ENCODE measurements at regions not wholly inside any gene's neighbourhood (a gene's known extent, or its start where the extent isn't known, plus 50 kb on each side); places are given as distances from the start of the nearest gene placed in this dataset.

DNA sequence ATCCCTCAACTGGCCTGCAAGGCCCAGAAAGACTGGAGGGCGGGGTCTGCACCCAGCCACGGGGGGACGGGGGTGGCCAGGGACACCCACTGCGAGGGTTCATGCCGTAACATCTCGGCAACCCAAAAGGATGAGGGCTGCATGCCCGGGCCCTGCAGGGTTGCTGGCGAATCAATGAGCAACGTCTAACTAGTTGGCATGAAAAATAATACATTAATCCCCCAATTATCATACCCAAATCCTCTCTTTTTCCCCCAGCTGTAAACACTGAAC lies 232.2 kb downstream of the TUBA3C start:
- Histone ChIP-seq H3K36me3 (no peaks in the 10 kb centered on the region), H3K27me3 (no peaks in the 10 kb centered on the region), H3K27ac (no peak overlapping the region), H3K9me3 (no peaks in the 10 kb centered on the region), H3K4me3 (no peak overlapping the region), H3K4me1 (no peaks in the 10 kb centered on the region)
- WGBS, 2 donors = 54 to 70% methylated on average over 6 to 9 of the region's 9 CpGs
- DNase-seq (no peak), ATAC-seq (ENCODE audit: low FRiP score in 2 of 2) (no peak)
- TF ChIP-seq, protein P1, sequence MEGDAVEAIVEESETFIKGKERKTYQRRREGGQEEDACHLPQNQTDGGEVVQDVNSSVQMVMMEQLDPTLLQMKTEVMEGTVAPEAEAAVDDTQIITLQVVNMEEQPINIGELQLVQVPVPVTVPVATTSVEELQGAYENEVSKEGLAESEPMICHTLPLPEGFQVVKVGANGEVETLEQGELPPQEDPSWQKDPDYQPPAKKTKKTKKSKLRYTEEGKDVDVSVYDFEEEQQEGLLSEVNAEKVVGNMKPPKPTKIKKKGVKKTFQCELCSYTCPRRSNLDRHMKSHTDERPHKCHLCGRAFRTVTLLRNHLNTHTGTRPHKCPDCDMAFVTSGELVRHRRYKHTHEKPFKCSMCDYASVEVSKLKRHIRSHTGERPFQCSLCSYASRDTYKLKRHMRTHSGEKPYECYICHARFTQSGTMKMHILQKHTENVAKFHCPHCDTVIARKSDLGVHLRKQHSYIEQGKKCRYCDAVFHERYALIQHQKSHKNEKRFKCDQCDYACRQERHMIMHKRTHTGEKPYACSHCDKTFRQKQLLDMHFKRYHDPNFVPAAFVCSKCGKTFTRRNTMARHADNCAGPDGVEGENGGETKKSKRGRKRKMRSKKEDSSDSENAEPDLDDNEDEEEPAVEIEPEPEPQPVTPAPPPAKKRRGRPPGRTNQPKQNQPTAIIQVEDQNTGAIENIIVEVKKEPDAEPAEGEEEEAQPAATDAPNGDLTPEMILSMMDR (IDR thresholded peaks at IDR 0.05) = no peak
- TF ChIP-seq POLR2AphosphoS5 (IDR thresholded peaks at IDR 0.05) (no peak), EP300 (IDR thresholded peaks at IDR 0.05) (no peak), POLR2A (IDR thresholded peaks at IDR 0.05) (no peak)

- Histone ChIP-seq H3K9me3 (no peaks in the 10 kb centered on the region), H3K4me3 (no peak overlapping the region), H3K36me3 (no peaks in the 10 kb centered on the region), H3K27ac (no peak overlapping the region), H3K27me3 (no peaks in the 10 kb centered on the region), H3K4me1 (no peaks in the 10 kb centered on the region)
- WGBS, 2 donors = 84 to 97% methylated on average over 5 to 19 of the region's 19 CpGs
- no peak for ATAC-seq (ENCODE audit: low FRiP score in 2 of 2)
- peak in 1 of 2 donors; percentile 51 for DNase-seq
- TF ChIP-seq EP300 (IDR thresholded peaks at IDR 0.05) = no peak
- TF ChIP-seq POLR2AphosphoS5 (IDR thresholded peaks at IDR 0.05) = no peak
- TF ChIP-seq, protein P1 (IDR thresholded peaks at IDR 0.05) = no peak
- TF ChIP-seq POLR2A (IDR thresholded peaks at IDR 0.05) = no peak
These were observed 232.7 kb downstream of the TUBA3C start for GRCh38 chr13:18948664-18949488.

GRCh38 chr13:18948012-18948663 lies 233.5 kb downstream of the TUBA3C start:
- Histone ChIP-seq H3K27me3 (no peaks in the 10 kb centered on the region), H3K4me1 (no peaks in the 10 kb centered on the region), H3K9me3 (no peaks in the 10 kb centered on the region), H3K36me3 (no peaks in the 10 kb centered on the region), H3K4me3 (no peak overlapping the region), H3K27ac (no peak overlapping the region)
- TF ChIP-seq, protein P1 (IDR thresholded peaks at IDR 0.05) = no peak
- TF ChIP-seq POLR2A (IDR thresholded peaks at IDR 0.05) (no peak), POLR2AphosphoS5 (IDR thresholded peaks at IDR 0.05) (no peak), EP300 (IDR thresholded peaks at IDR 0.05) (no peak)
- ATAC-seq (ENCODE audit: low FRiP score in 2 of 2) (no peak), DNase-seq (peak in 1 of 2 donors; percentile 26)
- WGBS, 2 donors = 56 to 64% methylated on average over 2 to 5 of the region's 5 CpGs

DNA sequence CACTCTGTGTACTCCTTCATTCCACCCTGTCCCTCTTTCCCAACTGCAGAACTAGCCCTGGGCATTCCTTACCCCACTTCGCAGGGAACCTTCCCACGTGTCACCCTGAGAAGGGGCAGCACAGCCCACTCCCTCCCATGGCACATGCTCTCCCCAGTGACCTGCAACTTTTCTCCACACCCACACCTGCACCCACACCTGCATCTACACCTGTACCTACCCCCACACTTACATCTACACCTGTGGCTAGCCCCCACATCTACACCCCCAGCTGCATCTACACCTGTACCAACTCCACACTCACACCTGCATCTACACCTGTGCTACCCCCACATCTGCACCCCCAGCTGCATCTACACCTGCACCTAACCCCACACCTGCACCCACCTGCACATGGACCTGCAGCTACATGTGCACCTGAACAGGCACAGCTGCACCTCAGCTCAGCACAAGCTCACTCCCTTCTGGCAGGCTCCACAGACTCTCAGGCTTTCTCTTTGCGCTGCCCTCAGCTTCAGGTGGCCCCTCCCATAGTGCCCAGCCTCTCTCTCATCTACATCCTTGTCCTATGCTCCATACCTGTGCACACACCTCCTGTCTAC lies 234.1 kb downstream of the TUBA3C start:
- ATAC-seq (ENCODE audit: low FRiP score in 2 of 2) (no peak), DNase-seq (no peak)
- Histone ChIP-seq H3K9me3 (no peaks in the 10 kb centered on the region), H3K36me3 (no peaks in the 10 kb centered on the region), H3K27me3 (no peaks in the 10 kb centered on the region), H3K4me3 (no peak overlapping the region), H3K27ac (no peak overlapping the region), H3K4me1 (no peaks in the 10 kb centered on the region)
- TF ChIP-seq, protein P1 (IDR thresholded peaks at IDR 0.05) = no peak
- no peak for TF ChIP-seq POLR2AphosphoS5 (IDR thresholded peaks at IDR 0.05)
- TF ChIP-seq POLR2A (IDR thresholded peaks at IDR 0.05) = no peak
- no peak for TF ChIP-seq EP300 (IDR thresholded peaks at IDR 0.05)
- WGBS, 2 donors = 89 to 94% methylated on average over 3 of the region's 3 CpGs
